Gastroesophageal sphincter (tissue), 4 donors: ENCODE measurements at regions not wholly inside any gene's neighbourhood (a gene's known extent, or its start where the extent isn't known, plus 50 kb on each side); places are given as distances from the start of the nearest gene placed in this dataset.
A peak's percentile ranks its signal among the peaks of the same experiment; 100 is the strongest.

Experiments used
- ATAC-seq: fragments of 150-250 bp; one replicate; pipeline ENCODE4 v1.9.1; 2016; ENCODE audit warnings: mild to moderate bottlenecking, moderate library complexity
- H3K27ac ChIP-seq, 4 donors: fragments of 200-600 bp; sonication (generic) in 3 of 4; 1 replicate in 3 of 4; 2 replicates in 1 of 4; pipeline ENCODE4 v1.5.1; 2016 to 2019
- H3K27me3 ChIP-seq: fragments of 200-600 bp; sonication (generic); one replicate; pipeline ENCODE4 v1.5.1; 2019
- H3K36me3 ChIP-seq, 2 donors: fragments of 200-600 bp; sonication (generic); one replicate each; pipeline ENCODE4 v1.5.1; 2019; ENCODE audit warnings: control low read depth in 1 of 2
- H3K4me1 ChIP-seq, 3 donors: fragments of 200-600 bp; sonication (generic); 1 replicate in 2 of 3; 2 replicates in 1 of 3; pipeline ENCODE4 v1.5.1; 2016 to 2019; ENCODE audit warnings: control low read depth in 2 of 3
- H3K4me3 ChIP-seq, 2 donors: fragments of 200-600 bp; sonication (generic); one replicate each; pipeline ENCODE4 v1.5.1; 2019; ENCODE audit warnings: mild to moderate bottlenecking in 1 of 2, moderate library complexity in 1 of 2
- H3K9me3 ChIP-seq, 3 donors: fragments of 200-600 bp; sonication (generic); one replicate each; pipeline ENCODE4 v1.5.1; 2017 to 2019; ENCODE audit warnings: control low read depth in 2 of 3
- EP300 ChIP-seq: sonication (generic); formaldehyde crosslinking; IDR thresholded peaks from one replicate; pipeline ENCODE4 v1.6.1; 2017; ENCODE audit warnings: antibody characterized with exemption, mild to moderate bottlenecking
- POLR2A ChIP-seq, 2 donors: fragments of 450-650 bp; IDR thresholded peaks; one replicate each; pipeline ENCODE4 v1.6.1; 2017; ENCODE audit warnings: antibody characterized with exemption in 2 of 2, mild to moderate bottlenecking in 2 of 2, moderate library complexity in 1 of 2
- POLR2AphosphoS5 ChIP-seq: sonication (generic); formaldehyde crosslinking; IDR thresholded peaks from one replicate; pipeline ENCODE4 v1.6.1; 2017; ENCODE audit warnings: antibody characterized with exemption
- WGBS, 2 donors: methylation state at CpG; one replicate each; pipeline ENCODE4 v1.1.5; 2018; ENCODE audit warnings: low coverage in 1 of 2; 5-methylcytosine and 5-hydroxymethylcytosine counted together
- TF ChIP-seq, protein P1 (sequence below), 4 experiments: fragments of 200-600 bp in 2 of 4; fragments of 450-650 bp in 2 of 4; sonication (generic) in 1 of 4; IDR thresholded peaks; one replicate each; pipeline ENCODE4 v1.5.1; 2017 to 2019; ENCODE audit warnings: antibody characterized with exemption in 4 of 4, mild to moderate bottlenecking in 2 of 4, moderate library complexity in 2 of 4

DNA sequence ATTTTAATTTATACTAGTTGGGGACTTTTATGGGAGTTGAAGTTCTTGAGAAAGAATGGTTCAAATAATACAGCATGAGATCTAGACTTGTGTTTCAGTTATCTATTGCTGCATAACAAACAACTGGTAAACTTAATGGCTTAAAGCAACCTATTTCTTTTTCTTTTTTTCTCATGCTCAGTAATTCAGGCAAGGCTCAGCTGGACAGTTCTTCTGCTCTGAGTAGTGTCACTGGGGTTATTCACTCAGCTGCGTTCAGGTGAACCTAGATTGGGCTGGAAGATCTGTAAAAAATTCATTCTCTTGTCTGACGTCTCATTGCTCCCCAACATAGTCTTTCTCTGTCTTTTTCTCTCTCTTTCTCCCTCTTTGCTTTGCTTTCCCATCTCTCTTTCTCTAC lies 291.7 kb downstream of the GBA3 start:
- no peaks in the 10 kb centered on the region for H3K27me3 ChIP-seq
- WGBS, 2 donors, result 71 to 80% methylated on average over 2 of the region's 2 CpGs
- ATAC-seq, result no peak
- peaks cover 0 to 12% (median 0%) of the 10 kb centered on the region in 3 donors for H3K9me3 ChIP-seq
- H3K4me1 ChIP-seq, result no peaks in the 10 kb centered on the region
- TF ChIP-seq, protein P1, sequence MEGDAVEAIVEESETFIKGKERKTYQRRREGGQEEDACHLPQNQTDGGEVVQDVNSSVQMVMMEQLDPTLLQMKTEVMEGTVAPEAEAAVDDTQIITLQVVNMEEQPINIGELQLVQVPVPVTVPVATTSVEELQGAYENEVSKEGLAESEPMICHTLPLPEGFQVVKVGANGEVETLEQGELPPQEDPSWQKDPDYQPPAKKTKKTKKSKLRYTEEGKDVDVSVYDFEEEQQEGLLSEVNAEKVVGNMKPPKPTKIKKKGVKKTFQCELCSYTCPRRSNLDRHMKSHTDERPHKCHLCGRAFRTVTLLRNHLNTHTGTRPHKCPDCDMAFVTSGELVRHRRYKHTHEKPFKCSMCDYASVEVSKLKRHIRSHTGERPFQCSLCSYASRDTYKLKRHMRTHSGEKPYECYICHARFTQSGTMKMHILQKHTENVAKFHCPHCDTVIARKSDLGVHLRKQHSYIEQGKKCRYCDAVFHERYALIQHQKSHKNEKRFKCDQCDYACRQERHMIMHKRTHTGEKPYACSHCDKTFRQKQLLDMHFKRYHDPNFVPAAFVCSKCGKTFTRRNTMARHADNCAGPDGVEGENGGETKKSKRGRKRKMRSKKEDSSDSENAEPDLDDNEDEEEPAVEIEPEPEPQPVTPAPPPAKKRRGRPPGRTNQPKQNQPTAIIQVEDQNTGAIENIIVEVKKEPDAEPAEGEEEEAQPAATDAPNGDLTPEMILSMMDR (IDR thresholded peaks at IDR 0.05), result no peak
- no peak for TF ChIP-seq POLR2A (IDR thresholded peaks at IDR 0.05)
- TF ChIP-seq POLR2AphosphoS5, result no peak
- TF ChIP-seq EP300, result no peak
- H3K4me3 ChIP-seq, result no peak overlapping the region
- H3K27ac ChIP-seq, result no peak overlapping the region
- H3K36me3 ChIP-seq, result no peaks in the 10 kb centered on the region

DNA sequence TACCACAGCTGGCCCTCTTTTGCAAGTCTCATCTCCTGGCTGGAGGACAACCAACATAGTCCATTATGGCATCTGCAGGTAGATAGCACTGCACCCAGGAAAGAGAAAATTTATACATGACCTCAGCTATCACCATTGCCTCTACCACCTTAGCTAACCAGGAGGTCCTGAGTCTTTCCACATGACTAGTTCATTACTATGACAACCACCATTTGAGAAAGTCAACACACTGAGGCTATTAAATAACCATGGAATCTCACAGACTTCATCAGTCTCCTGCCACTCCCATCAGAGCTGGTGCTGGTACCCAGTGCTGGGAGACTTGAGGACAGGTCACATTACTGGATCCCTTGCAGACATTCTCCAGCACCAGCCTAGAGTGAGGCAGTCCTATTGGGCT lies 285.9 kb downstream of the GBA3 start:
- H3K4me1 ChIP-seq, result no peaks in the 10 kb centered on the region
- TF ChIP-seq EP300 (no peak), POLR2A (IDR thresholded peaks at IDR 0.05) (no peak), POLR2AphosphoS5 (no peak)
- TF ChIP-seq, protein P1 (IDR thresholded peaks at IDR 0.05), result no peak
- no peak overlapping the region for H3K4me3 ChIP-seq
- no peaks in the 10 kb centered on the region for H3K36me3 ChIP-seq
- H3K27ac ChIP-seq, result no peak overlapping the region
- H3K9me3 ChIP-seq, result peaks cover 0 to 18% (median 0%) of the 10 kb centered on the region in 3 donors
- ATAC-seq, result no peak
- no peaks in the 10 kb centered on the region for H3K27me3 ChIP-seq

DNA sequence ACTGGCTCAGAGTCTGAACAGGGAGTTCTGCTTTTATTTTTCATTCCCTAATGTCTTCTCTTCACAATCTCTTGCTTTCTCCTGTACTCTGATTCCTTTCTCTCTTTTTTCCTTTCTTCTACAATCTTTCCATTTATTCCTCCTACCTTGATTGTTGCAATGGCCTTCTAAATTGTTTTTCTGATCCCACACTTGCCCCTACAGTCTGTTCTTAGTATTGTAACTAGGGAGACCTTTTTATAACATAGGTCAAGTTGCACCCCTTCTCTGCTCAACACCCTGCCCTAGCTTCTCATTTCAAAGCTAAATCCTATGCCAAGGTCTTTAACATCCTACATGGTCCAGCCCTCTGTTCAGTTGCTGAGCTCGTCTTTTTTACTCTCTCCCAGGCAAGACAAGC lies 277.9 kb downstream of the GBA3 start:
- no peak for ATAC-seq
- H3K36me3 ChIP-seq, result no peaks in the 10 kb centered on the region
- no peaks in the 10 kb centered on the region for H3K4me1 ChIP-seq
- no peak overlapping the region for H3K4me3 ChIP-seq
- peaks cover 0 to 34% (median 4%) of the 10 kb centered on the region in 3 donors for H3K9me3 ChIP-seq
- no peak overlapping the region for H3K27ac ChIP-seq
- TF ChIP-seq POLR2A (IDR thresholded peaks at IDR 0.05) (no peak), EP300 (no peak)
- H3K27me3 ChIP-seq, result no peaks in the 10 kb centered on the region
- 61 to 78% methylated on average over 1 of the region's 1 CpG for WGBS, 2 donors

GRCh38 chr4:22969287-22969896 lies 276.7 kb downstream of the GBA3 start:
- Histone ChIP-seq H3K4me1 (no peaks in the 10 kb centered on the region), H3K27me3 (no peaks in the 10 kb centered on the region), H3K9me3 (peaks cover 0 to 21% (median 4%) of the 10 kb centered on the region in 3 donors), H3K27ac (no peak overlapping the region), H3K36me3 (no peaks in the 10 kb centered on the region), H3K4me3 (no peak overlapping the region)
- WGBS, 2 donors, result 60 to 72% methylated on average over 4 of the region's 4 CpGs
- TF ChIP-seq, protein P1 (IDR thresholded peaks at IDR 0.05), result no peak
- TF ChIP-seq POLR2AphosphoS5, result no peak
- TF ChIP-seq POLR2A (IDR thresholded peaks at IDR 0.05), result no peak
- no peak for TF ChIP-seq EP300
- ATAC-seq, result no peak

- Histone ChIP-seq H3K36me3 (no peaks in the 10 kb centered on the region), H3K27me3 (no peaks in the 10 kb centered on the region), H3K9me3 (no peaks in the 10 kb centered on the region), H3K4me3 (no peak overlapping the region), H3K27ac (no peak overlapping the region), H3K4me1 (no peaks in the 10 kb centered on the region)
- TF ChIP-seq, protein P1 (IDR thresholded peaks at IDR 0.05), result peak in 1 of 4 experiments; percentile 21
- no peak for TF ChIP-seq EP300
- 27 to 35% methylated on average over 3 to 4 of the region's 4 CpGs for WGBS, 2 donors
- no peak for ATAC-seq
These were observed 269.6 kb downstream of the GBA3 start for GRCh38 chr4:22962295-22962694.
